K562 (cell line): ENCODE measurements at regions not wholly inside any gene's neighbourhood (a gene's known extent, or its start where the extent isn't known, plus 50 kb on each side); places are given as distances from the start of the nearest gene placed in this dataset.

Source experiments
- ATAC-seq: fragments of 200-7000 bp; cut with Tn5 transposase; 3 replicates; pipeline ENCODE4 v1.9.1; 2020; ENCODE audit warnings: moderate library complexity
- BruUV-seq: library from RNA; stranded (reverse); fragments of 400-500 nt; replicated peaks from 2 replicates; lab custom pipeline; 2021; lab: Mats Ljungman, UMichigan
- CTCF ChIA-PET: fragments of 300-600 bp; formaldehyde crosslinking; extraction: SDS; loops from one replicate; lab custom pipeline; 2021; ENCODE audit warnings: low intra/inter-chr PET ratio; lab: Yijun Ruan, JAX
- POLR2A ChIA-PET: fragments of 300-600, 350-650 bp; sonication (Branson Sonifier 250); formaldehyde crosslinking; extraction: SDS; loops from one replicate; lab custom pipeline; 2021; ENCODE audit warnings: antibody characterized with exemption, inconsistent platforms; lab: Yijun Ruan, JAX
- DNase-seq, 4 experiments: peaks; one replicate each; pipeline versions ENCODE4 v3.0.0 to v3.0.0-alpha.2; 2011 to 2018; ENCODE audit warnings: low spot score in 3 of 4, mixed read lengths in 3 of 4; ENCODE audit errors: extremely low read depth in 1 of 4
- FAIRE-seq: peaks from 2 replicates; lab custom pipeline; 2011; peaks lifted over from hg19 to GRCh38; lab: Jason Lieb, UNC
- H2AFZ ChIP-seq: 2 replicates; pipeline ENCODE4 v1.6.0; 2011; ENCODE audit warnings: low read depth, low read length, control low read depth, inconsistent platforms
- H3K27ac ChIP-seq: fragments of 200-600 bp; 3 replicates; pipeline ENCODE4 v1.8.0; 2011; ENCODE audit warnings: low read depth, mild to moderate bottlenecking, control low read depth, inconsistent platforms, low read length, moderate library complexity, mixed read lengths; ENCODE audit errors: extremely low read depth
- H3K27me3 ChIP-seq, 2 experiments: fragments of 300-600 bp in 1 of 2; 2 replicates in 1 of 2; 3 replicates in 1 of 2; pipeline versions ENCODE4 v1.6.0 to v1.8.0; 2011; ENCODE audit warnings: inconsistent platforms in 2 of 2, low read length in 2 of 2, mild to moderate bottlenecking in 1 of 2, mixed read lengths in 1 of 2, moderate library complexity in 1 of 2; ENCODE audit not compliant: control insufficient read depth in 2 of 2, insufficient read depth in 2 of 2
- H3K36me3 ChIP-seq: fragments of 300-600 bp; 3 replicates; pipeline ENCODE4 v1.8.0; 2011; ENCODE audit warnings: mild to moderate bottlenecking, low read length, inconsistent platforms; ENCODE audit not compliant: control insufficient read depth, insufficient read depth
- H3K4me1 ChIP-seq, 2 experiments: fragments of 200-600 bp in 1 of 2; replicated peaks in 1 of 2; 2 replicates in 1 of 2; 3 replicates in 1 of 2; pipeline versions ENCODE4 v1.5.1 to v1.8.0; 2011; ENCODE audit warnings: inconsistent platforms in 2 of 2, low read length in 2 of 2, mild to moderate bottlenecking in 1 of 2, mixed read lengths in 1 of 2, moderate library complexity in 1 of 2; ENCODE audit not compliant: control insufficient read depth in 2 of 2, insufficient read depth in 2 of 2
- H3K4me2 ChIP-seq: 2 replicates; pipeline ENCODE4 v1.6.1; 2011; ENCODE audit warnings: low read length, control low read depth, inconsistent platforms, mixed read lengths; ENCODE audit not compliant: insufficient read depth
- H3K4me3 ChIP-seq: fragments of 200-600 bp; sonication (generic), shearing (Covaris generic); 2 replicates; pipeline ENCODE4 v1.5.1; 2016; ENCODE audit warnings: control low read depth, inconsistent platforms
- H3K79me2 ChIP-seq: fragments of 200-600 bp; 3 replicates; pipeline ENCODE4 v1.8.0; 2011; ENCODE audit warnings: low read length, inconsistent platforms; ENCODE audit not compliant: control insufficient read depth, insufficient read depth
- H3K9ac ChIP-seq, 2 experiments: 2 replicates each; pipeline versions ENCODE4 v1.6.0 to v1.6.1; 2011; ENCODE audit warnings: low read depth in 2 of 2, low read length in 2 of 2, control low read depth in 1 of 2, inconsistent platforms in 1 of 2, mild to moderate bottlenecking in 1 of 2, mixed read lengths in 1 of 2; ENCODE audit not compliant: insufficient read depth in 1 of 2
- H3K9me1 ChIP-seq: one replicate; pipeline ENCODE4 v1.6.0; 2011; ENCODE audit warnings: inconsistent platforms, mild to moderate bottlenecking, low read length, moderate library complexity; ENCODE audit not compliant: control insufficient read depth, insufficient read depth
- H3K9me3 ChIP-seq: replicated peaks from 2 replicates; pipeline ENCODE4 v1.5.1; 2011; ENCODE audit warnings: low read depth, low read length, inconsistent platforms; ENCODE audit not compliant: control insufficient read depth, insufficient read depth
- H4K20me1 ChIP-seq: replicated peaks from 2 replicates; pipeline ENCODE4 v1.6.1; 2011; ENCODE audit warnings: low read length, inconsistent platforms, mixed read lengths; ENCODE audit not compliant: control insufficient read depth, insufficient read depth
- RAD21 ChIP-seq, 2 experiments: fragments of 250-450 bp in 1 of 2; fragments of 450-650 bp in 1 of 2; sonication (Bioruptor Pico) in 1 of 2; formaldehyde crosslinking in 1 of 2; IDR thresholded peaks in 1 of 2; conservative IDR thresholded peaks in 1 of 2; 2 replicates each; pipeline versions ENCODE4 v1.4.0 to v1.8.0; 2020 to 2022; ENCODE audit warnings: mild to moderate bottlenecking in 2 of 2, moderate library complexity in 1 of 2
- ZNF324 ChIP-seq: fragments of 250-450 bp; sonication (Bioruptor Pico); IDR thresholded peaks from 2 replicates; pipeline ENCODE4 v1.4.0; 2020; ENCODE audit warnings: mild to moderate bottlenecking
- ZNF785 ChIP-seq: fragments of 250-450 bp; sonication (Bioruptor Pico); IDR thresholded peaks from 2 replicates; pipeline ENCODE4 v1.4.0; 2020; ENCODE audit warnings: mild to moderate bottlenecking
- WGBS: fragments of 100-300 bp; shearing (Covaris generic); methylation state at CpG from one replicate; pipeline ENCODE4 v1.1.6; 2016; ENCODE audit warnings: low coverage, mixed read lengths; ENCODE audit not compliant: insufficient coverage; ENCODE audit errors: missing lambda C conversion rate; 5-methylcytosine and 5-hydroxymethylcytosine counted together
- in situ Hi-C: fragments of 300-500 bp; cut with MboI; formaldehyde crosslinking; loops from 4 replicates; pipeline ENCODE4 v1.15.0; 2018; ENCODE audit warnings: inconsistent platforms, mixed read lengths
- intact Hi-C: fragments of 100-400 bp; cut with micrococcal nuclease; formaldehyde crosslinking; loops from 2 replicates; pipeline ENCODE4 v1.14.2; 2022
- TF ChIP-seq, protein P1 (sequence below): fragments of 450-650 bp; IDR thresholded peaks from 2 replicates; pipeline ENCODE4 v1.6.1; 2016; ENCODE audit warnings: borderline replicate concordance

DNA sequence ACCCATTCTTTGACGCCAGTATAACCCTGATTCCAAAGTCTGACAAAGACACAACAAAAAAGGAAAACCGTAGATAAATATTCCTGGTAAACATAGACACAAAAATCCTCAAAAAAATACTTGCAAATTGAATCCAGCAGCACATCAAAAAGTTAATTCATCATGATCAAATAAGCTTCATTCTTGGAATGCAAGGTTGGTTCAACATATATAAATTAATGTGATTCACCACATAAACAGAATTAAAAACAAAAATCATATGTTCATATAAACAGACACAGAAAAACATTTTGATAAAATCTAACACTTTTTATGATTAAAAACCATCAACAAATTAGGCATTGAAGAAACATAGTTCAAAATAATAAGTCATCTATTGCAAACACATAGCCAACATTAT lies 324.2 kb upstream of the TRPC7 start:
- no peak for DNase-seq
- no peaks in the 10 kb centered on the region for H3K9me3 ChIP-seq
- no peak overlapping the region for H3K9ac ChIP-seq
- TF ChIP-seq ZNF785: no peak
- peak; percentile 92 for TF ChIP-seq ZNF324
- FAIRE-seq: no peak
- no peaks in the 10 kb centered on the region for H3K36me3 ChIP-seq
- H3K79me2 ChIP-seq: no peaks in the 10 kb centered on the region
- intact Hi-C loops: loop anchor here (5.0 kb wide), 1 partner anchor 317 kb away; no protein-coding TSS in a partner anchor
- POLR2A ChIA-PET: no interaction called here
- H3K27ac ChIP-seq: no peak overlapping the region
- H3K9me1 ChIP-seq: no peaks in the 10 kb centered on the region
- in situ Hi-C loops: no loop called here
- BruUV-seq: no TSS peak
- no peak for ATAC-seq
- 0% methylated on average over 2 of the region's 2 CpGs for WGBS
- no peak overlapping the region for H3K4me3 ChIP-seq
- no peaks in the 10 kb centered on the region for H3K4me1 ChIP-seq
- no peak overlapping the region for H3K4me2 ChIP-seq
- no peaks in the 10 kb centered on the region for H3K27me3 ChIP-seq
- no peak overlapping the region for H2AFZ ChIP-seq
- no peaks in the 10 kb centered on the region for H4K20me1 ChIP-seq
- CTCF ChIA-PET: no interaction called here

DNA sequence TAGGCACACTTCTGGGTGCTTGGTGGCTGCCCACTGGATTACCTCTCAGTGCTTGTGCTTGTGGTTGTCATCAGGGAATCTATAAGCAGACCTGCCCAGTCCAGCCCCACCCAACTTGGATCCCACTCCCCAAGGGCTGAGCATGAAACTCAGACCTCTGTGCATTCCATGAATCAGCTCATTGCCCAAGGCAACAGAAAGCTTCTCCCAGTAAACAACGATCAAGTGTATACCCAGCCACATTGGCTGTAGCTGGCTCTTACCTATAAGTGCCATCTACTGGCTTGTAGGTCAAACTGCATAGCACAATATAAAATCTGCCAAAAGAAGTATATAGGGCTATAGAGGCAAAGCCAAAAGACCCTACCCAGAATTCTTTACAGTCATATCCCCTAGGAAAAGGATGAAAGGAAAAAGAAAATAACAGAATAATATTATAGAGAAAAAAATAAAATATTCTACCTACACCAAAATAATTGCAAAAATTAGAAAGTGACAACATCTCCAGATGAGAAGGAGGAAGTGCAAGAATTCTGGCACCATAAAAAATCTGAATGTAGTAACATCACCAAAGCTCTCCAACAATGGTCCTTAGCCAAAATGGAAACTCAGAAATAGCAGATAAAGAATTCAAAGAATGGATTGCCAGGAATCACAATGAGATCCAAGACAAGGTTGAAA lies 321.0 kb upstream of the TRPC7 start:
- FAIRE-seq: no peak
- H3K4me1 ChIP-seq: no peaks in the 10 kb centered on the region
- in situ Hi-C loops: no loop called here
- peak in 1 of 4 experiments; percentile 8 for DNase-seq
- no peaks in the 10 kb centered on the region for H3K79me2 ChIP-seq
- H3K27ac ChIP-seq: no peak overlapping the region
- no peaks in the 10 kb centered on the region for H3K9me1 ChIP-seq
- H3K9me3 ChIP-seq: no peaks in the 10 kb centered on the region
- H3K9ac ChIP-seq: no peak overlapping the region
- H3K4me3 ChIP-seq: no peak overlapping the region
- no peaks in the 10 kb centered on the region for H3K27me3 ChIP-seq
- H4K20me1 ChIP-seq: no peaks in the 10 kb centered on the region
- H2AFZ ChIP-seq: no peak overlapping the region
- ChIA-PET CTCF (no interaction called here), POLR2A (interaction anchor here (0.9 kb wide), 1 partner anchor 10 kb away, joined by 4 read pairs; no protein-coding TSS in a partner anchor)
- 0 out of 3 replicates have a peak, but pooled peaks have one; percentile 45 for ATAC-seq
- no TSS peak for BruUV-seq
- 0% methylated on average over 1 of the region's 1 CpG for WGBS
- no peaks in the 10 kb centered on the region for H3K36me3 ChIP-seq
- H3K4me2 ChIP-seq: no peak overlapping the region
- intact Hi-C loops: loop anchor here (5.0 kb wide), 1 partner anchor 314 kb away; no protein-coding TSS in a partner anchor
- TF ChIP-seq, protein P1, sequence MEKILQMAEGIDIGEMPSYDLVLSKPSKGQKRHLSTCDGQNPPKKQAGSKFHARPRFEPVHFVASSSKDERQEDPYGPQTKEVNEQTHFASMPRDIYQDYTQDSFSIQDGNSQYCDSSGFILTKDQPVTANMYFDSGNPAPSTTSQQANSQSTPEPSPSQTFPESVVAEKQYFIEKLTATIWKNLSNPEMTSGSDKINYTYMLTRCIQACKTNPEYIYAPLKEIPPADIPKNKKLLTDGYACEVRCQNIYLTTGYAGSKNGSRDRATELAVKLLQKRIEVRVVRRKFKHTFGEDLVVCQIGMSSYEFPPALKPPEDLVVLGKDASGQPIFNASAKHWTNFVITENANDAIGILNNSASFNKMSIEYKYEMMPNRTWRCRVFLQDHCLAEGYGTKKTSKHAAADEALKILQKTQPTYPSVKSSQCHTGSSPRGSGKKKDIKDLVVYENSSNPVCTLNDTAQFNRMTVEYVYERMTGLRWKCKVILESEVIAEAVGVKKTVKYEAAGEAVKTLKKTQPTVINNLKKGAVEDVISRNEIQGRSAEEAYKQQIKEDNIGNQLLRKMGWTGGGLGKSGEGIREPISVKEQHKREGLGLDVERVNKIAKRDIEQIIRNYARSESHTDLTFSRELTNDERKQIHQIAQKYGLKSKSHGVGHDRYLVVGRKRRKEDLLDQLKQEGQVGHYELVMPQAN: no peak
- TF ChIP-seq RAD21 (CRISPR knock-in tag; conservative IDR thresholded peaks at IDR 0.05 in 1 of 2, IDR thresholded peaks at IDR 0.05 in 1 of 2): peak; percentile 23 to 60; a peak in 3 of 4 replicates
